WTC11 (cell line): ENCODE measurements at regions not wholly inside any gene's neighbourhood (a gene's known extent, or its start where the extent isn't known, plus 50 kb on each side); places are given as distances from the start of the nearest gene placed in this dataset.

Experiments
- ATAC-seq: fragments of 200-7000 bp; cut with Tn5 transposase; 2 replicates; pipeline ENCODE4 v1.10.0; 2021; ENCODE audit warnings: mild to moderate bottlenecking, moderate library complexity
- CTCF ChIA-PET: fragments of 300-600 bp; sonication (Branson Sonifier 250); formaldehyde crosslinking; loops from one replicate; lab custom pipeline; 2021; ENCODE audit warnings: antibody characterized with exemption; lab: Charles Lee
- POLR2A ChIA-PET: fragments of 350-600 bp; sonication (Branson Sonifier 250); formaldehyde crosslinking; loops from one replicate; lab custom pipeline; 2021; ENCODE audit warnings: antibody characterized with exemption; lab: Charles Lee
- DNase-seq: peaks from one replicate; pipeline ENCODE4 v3.0.0; 2021; ENCODE audit warnings: low spot score
- H3K27ac Mint-ChIP-seq: 2 replicates; pipeline ENCODE4 v1.8.0; 2021; ENCODE audit warnings: mixed read lengths
- H3K27me3 Mint-ChIP-seq: 2 replicates; pipeline ENCODE4 v1.8.0; 2021; ENCODE audit warnings: low read depth, mild to moderate bottlenecking, moderate library complexity, mixed read lengths
- H3K36me3 Mint-ChIP-seq: 2 replicates; pipeline ENCODE4 v1.8.0; 2021; ENCODE audit warnings: mixed read lengths
- H3K4me1 Mint-ChIP-seq: 2 replicates; pipeline ENCODE4 v1.8.0; 2022; ENCODE audit warnings: mixed read lengths
- H3K4me3 Mint-ChIP-seq: 2 replicates; pipeline ENCODE4 v1.8.0; 2021; ENCODE audit warnings: mild to moderate bottlenecking, moderate library complexity, mixed read lengths
- H3K9me3 Mint-ChIP-seq: 2 replicates; pipeline ENCODE4 v1.8.0; 2021; ENCODE audit warnings: mixed read lengths
- AFF4 ChIP-seq: sonication (generic); formaldehyde crosslinking; IDR thresholded peaks from 2 replicates; pipeline ENCODE4 v1.8.1; 2023; ENCODE audit warnings: mild to moderate bottlenecking, missing genetic modification reagents, borderline replicate concordance
- ATF1 ChIP-seq: sonication (generic); formaldehyde crosslinking; IDR thresholded peaks from 2 replicates; pipeline ENCODE4 v1.8.1; 2023; ENCODE audit warnings: mild to moderate bottlenecking, moderate library complexity, missing genetic modification reagents
- ATF3 ChIP-seq: sonication (generic); formaldehyde crosslinking; conservative IDR thresholded peaks from 2 replicates; pipeline ENCODE4 v1.8.1; 2022; ENCODE audit warnings: mild to moderate bottlenecking, missing genetic modification reagents
- CREB1 ChIP-seq: sonication (generic); formaldehyde crosslinking; IDR thresholded peaks from 2 replicates; pipeline ENCODE4 v1.8.0; 2023; ENCODE audit warnings: mild to moderate bottlenecking, missing genetic modification reagents
- E2F1 ChIP-seq: sonication (generic); formaldehyde crosslinking; IDR thresholded peaks from 2 replicates; pipeline ENCODE4 v1.8.0; 2022; ENCODE audit warnings: mild to moderate bottlenecking, missing genetic modification reagents
- ELF4 ChIP-seq: sonication (generic); formaldehyde crosslinking; IDR thresholded peaks from 2 replicates; pipeline ENCODE4 v1.8.1; 2022; ENCODE audit warnings: low read depth, mild to moderate bottlenecking, moderate library complexity, missing genetic modification reagents
- FOXK1 ChIP-seq: sonication (generic); formaldehyde crosslinking; IDR thresholded peaks from 2 replicates; pipeline ENCODE4 v1.8.0; 2022; ENCODE audit warnings: mild to moderate bottlenecking, moderate library complexity, missing genetic modification reagents
- JAZF1 ChIP-seq: fragments of 250-450 bp; sonication (Bioruptor Pico); IDR thresholded peaks from 2 replicates; pipeline ENCODE4 v1.9.0; 2021; ENCODE audit warnings: moderate library complexity, mild to moderate bottlenecking, inconsistent platforms
- KAT7 ChIP-seq: sonication (generic); formaldehyde crosslinking; IDR thresholded peaks from 2 replicates; pipeline ENCODE4 v1.8.1; 2023; ENCODE audit warnings: missing genetic modification reagents, mild to moderate bottlenecking, borderline replicate concordance
- MLX ChIP-seq: sonication (generic); formaldehyde crosslinking; IDR thresholded peaks from 2 replicates; pipeline ENCODE4 v1.8.1; 2023; ENCODE audit warnings: mild to moderate bottlenecking, missing genetic modification reagents, moderate library complexity
- NFATC4 ChIP-seq: fragments of 250-450 bp; sonication (Bioruptor Pico); IDR thresholded peaks from 2 replicates; pipeline ENCODE4 v1.9.0; 2021; ENCODE audit warnings: mild to moderate bottlenecking
- NFE2L1 ChIP-seq: sonication (generic); formaldehyde crosslinking; IDR thresholded peaks from 2 replicates; pipeline ENCODE4 v1.8.1; 2023; ENCODE audit warnings: missing genetic modification reagents
- PRRX2 ChIP-seq: fragments of 250-450 bp; sonication (Bioruptor Pico); IDR thresholded peaks from 2 replicates; pipeline ENCODE4 v1.8.0; 2021; ENCODE audit warnings: mild to moderate bottlenecking
- TEAD4 ChIP-seq: sonication (generic); formaldehyde crosslinking; IDR thresholded peaks from 2 replicates; pipeline ENCODE4 v1.8.0; 2022; ENCODE audit warnings: mild to moderate bottlenecking, missing genetic modification reagents
- TP53 ChIP-seq: sonication (generic); formaldehyde crosslinking; IDR thresholded peaks from 2 replicates; pipeline ENCODE4 v1.8.1; 2023; ENCODE audit warnings: mild to moderate bottlenecking, missing genetic modification reagents
- ZNF121 ChIP-seq: sonication (generic); formaldehyde crosslinking; IDR thresholded peaks from 2 replicates; pipeline ENCODE4 v1.8.0; 2023; ENCODE audit warnings: missing genetic modification reagents
- ZNF138 ChIP-seq: sonication (generic); formaldehyde crosslinking; conservative IDR thresholded peaks from 2 replicates; pipeline ENCODE4 v1.8.1; 2022; ENCODE audit warnings: mild to moderate bottlenecking, moderate library complexity, missing genetic modification reagents
- ZNF423 ChIP-seq: fragments of 250-450 bp; sonication (Bioruptor Pico); IDR thresholded peaks from 2 replicates; pipeline ENCODE4 v2.1.2; 2022; ENCODE audit warnings: mild to moderate bottlenecking, moderate library complexity
- ZNF425 ChIP-seq: fragments of 250-450 bp; sonication (Bioruptor Pico); conservative IDR thresholded peaks from 2 replicates; pipeline ENCODE4 v1.9.0; 2021; ENCODE audit warnings: mild to moderate bottlenecking
- ZNF532 ChIP-seq: fragments of 250-450 bp; sonication (Bioruptor Pico); IDR thresholded peaks from 2 replicates; pipeline ENCODE4 v1.9.0; 2021; ENCODE audit warnings: mild to moderate bottlenecking, borderline replicate concordance

GRCh38 chr18:55906536-55906935 is 318.5 kb upstream of the TCF4 start:
- TF ChIP-seq ATF3 (CRISPR knock-in tag), result no peak
- TF ChIP-seq CREB1 (CRISPR knock-in tag), result no peak
- TF ChIP-seq ZNF121 (CRISPR knock-in tag), result no peak
- TF ChIP-seq ZNF425 (CRISPR knock-in tag), result no peak
- TF ChIP-seq PRRX2 (CRISPR knock-in tag), result no peak
- TF ChIP-seq NFATC4, result no peak
- TF ChIP-seq AFF4 (CRISPR knock-in tag), result no peak
- TF ChIP-seq E2F1, result no peak
- no peak for TF ChIP-seq FOXK1
- no peak for TF ChIP-seq TEAD4 (CRISPR knock-in tag)
- TF ChIP-seq JAZF1 (CRISPR knock-in tag), result no peak
- TF ChIP-seq TP53, result no peak
- no peak for TF ChIP-seq ZNF138
- TF ChIP-seq MLX (CRISPR knock-in tag), result no peak
- TF ChIP-seq ELF4 (CRISPR knock-in tag), result no peak
- TF ChIP-seq NFE2L1 (CRISPR knock-in tag), result no peak
- TF ChIP-seq KAT7 (CRISPR knock-in tag), result no peak
- no peak for TF ChIP-seq ATF1 (CRISPR knock-in tag)
- TF ChIP-seq ZNF532, result no peak
- TF ChIP-seq ZNF423 (CRISPR knock-in tag), result no peak
- H3K4me1 Mint-ChIP-seq, result peaks cover 48% of the 10 kb centered on the region
- ATAC-seq (no peak), DNase-seq (no peak)
- no peaks in the 10 kb centered on the region for H3K27me3 Mint-ChIP-seq
- no peak overlapping the region for H3K4me3 Mint-ChIP-seq
- peaks cover 10% of the 10 kb centered on the region for H3K9me3 Mint-ChIP-seq
- 0 out of 2 replicates have a peak, but pooled peaks cover 3% of the 10 kb centered on the region for H3K36me3 Mint-ChIP-seq
- H3K27ac Mint-ChIP-seq, result no peak overlapping the region
- ChIA-PET POLR2A (no interaction called here), CTCF (interaction anchor here (1.2 kb wide), 1 partner anchor 177 kb away, joined by 5 read pairs; no protein-coding TSS in a partner anchor)
